ENCODE measurements at regions not wholly inside any gene's neighbourhood (a gene's known extent, or its start where the extent isn't known, plus 50 kb on each side); places are given as distances from the start of the nearest gene placed in this dataset.

GRCh38 chr2:238743243-238744065 is 104.4 kb upstream of the TWIST2 start:
- no peak for DNase-seq (ENCODE audit: low read depth in 2 of 2)

GRCh38 chr2:238744951-238745350 is 102.9 kb upstream of the TWIST2 start:
- no peak for DNase-seq (ENCODE audit: low read depth in 2 of 2)

GRCh38 chr2:238745997-238746396 is 101.9 kb upstream of the TWIST2 start:
- DNase-seq (ENCODE audit: low read depth in 2 of 2), result no peak

- DNase-seq (ENCODE audit: low read depth in 2 of 2), result no peak
Observed at GRCh38 chr2:238747114-238747513, 100.8 kb upstream of the TWIST2 start.

- DNase-seq (ENCODE audit: low read depth in 2 of 2), result no peak
Observed at GRCh38 chr2:238747557-238747956, 100.3 kb upstream of the TWIST2 start.

- no peak for DNase-seq (ENCODE audit: low read depth in 2 of 2)
Observed at GRCh38 chr2:238750212-238750904, 97.5 kb upstream of the TWIST2 start.

GRCh38 chr2:238754259-238754658 is 93.6 kb upstream of the TWIST2 start:
- DNase-seq (ENCODE audit: low read depth in 2 of 2), result no peak

- DNase-seq (ENCODE audit: low read depth in 2 of 2), result peak in 1 of 2 donors; percentile 27
Observed at GRCh38 chr2:238761868-238762267, 86.0 kb upstream of the TWIST2 start.

GRCh38 chr2:238763471-238763995 is 84.4 kb upstream of the TWIST2 start:
- no peak for DNase-seq (ENCODE audit: low read depth in 2 of 2)

- no peak for DNase-seq (ENCODE audit: low read depth in 2 of 2)
Observed at GRCh38 chr2:238765590-238765989, 82.3 kb upstream of the TWIST2 start.

- peak in 1 of 2 donors; percentile 36 for DNase-seq (ENCODE audit: low read depth in 2 of 2)
Observed at GRCh38 chr2:238771218-238771617, 76.7 kb upstream of the TWIST2 start.

GRCh38 chr2:238771639-238772038 is 76.2 kb upstream of the TWIST2 start:
- DNase-seq (ENCODE audit: low read depth in 2 of 2), result no peak

- no peak for DNase-seq (ENCODE audit: low read depth in 2 of 2)
Observed at GRCh38 chr2:238772635-238773297, 75.1 kb upstream of the TWIST2 start.

- no peak for DNase-seq (ENCODE audit: low read depth in 2 of 2)
Observed at GRCh38 chr2:238773472-238773871, 74.4 kb upstream of the TWIST2 start.

GRCh38 chr2:238774071-238774470 is 73.8 kb upstream of the TWIST2 start:
- DNase-seq (ENCODE audit: low read depth in 2 of 2), result no peak

- no peak for DNase-seq (ENCODE audit: low read depth in 2 of 2)
Observed at GRCh38 chr2:238774980-238775509, 72.8 kb upstream of the TWIST2 start.

- DNase-seq (ENCODE audit: low read depth in 2 of 2), result no peak
Observed at GRCh38 chr2:238775591-238775990, 72.3 kb upstream of the TWIST2 start.

GRCh38 chr2:238776003-238776760 is 71.7 kb upstream of the TWIST2 start:
- DNase-seq (ENCODE audit: low read depth in 2 of 2), result no peak

- DNase-seq (ENCODE audit: low read depth in 2 of 2), result peak in 1 of 2 donors; percentile 31
Observed at GRCh38 chr2:238776761-238777046, 71.2 kb upstream of the TWIST2 start.

- peak in 1 of 2 donors; percentile 36 for DNase-seq (ENCODE audit: low read depth in 2 of 2)
Observed at GRCh38 chr2:238777369-238778067, 70.4 kb upstream of the TWIST2 start.

All from dermis microvascular lymphatic vessel endothelial cell (primary cell).